H1 (cell line): ENCODE measurements at regions not wholly inside any gene's neighbourhood (a gene's known extent, or its start where the extent isn't known, plus 50 kb on each side); places are given as distances from the start of the nearest gene placed in this dataset.
"Not testable (repeated sequence)": the region's sequence is repeated elsewhere in the genome, so short reads cannot be mapped to it uniquely, and the experiment has no call there.

ENCODE experiments used
- ASH2L ChIP-seq: fragments of 200-600, 300-600 bp; sonication (generic); IDR thresholded peaks from one replicate; pipeline ENCODE4 v1.7.1; 2017; ENCODE audit warnings: low read length
- ATF2 ChIP-seq: IDR thresholded peaks from 2 replicates; pipeline ENCODE4 v1.6.1; 2012; ENCODE audit warnings: low read length, inconsistent platforms
- CTCF ChIP-seq, 3 experiments: IDR thresholded peaks; 1 replicate in 2 of 3; 2 replicates in 1 of 3; pipeline versions ENCODE4 v1.5.1 to v1.6.1; 2011; ENCODE audit warnings: low read length in 3 of 3, mild to moderate bottlenecking in 3 of 3, inconsistent platforms in 2 of 3, low read depth in 1 of 3, moderate library complexity in 1 of 3; ENCODE audit not compliant: insufficient read depth in 1 of 3; ENCODE audit errors: control extremely low read depth in 1 of 3
- HDAC2 ChIP-seq, 2 experiments: fragments of 300-600 bp in 1 of 2; sonication (generic) in 1 of 2; IDR thresholded peaks; 2 replicates each; pipeline ENCODE4 v1.6.1; 2011 to 2012; ENCODE audit warnings: low read depth in 2 of 2, low read length in 2 of 2, mild to moderate bottlenecking in 2 of 2, moderate library complexity in 2 of 2, borderline replicate concordance in 1 of 2, inconsistent platforms in 1 of 2
- POLR2AphosphoS5 ChIP-seq: IDR thresholded peaks from 2 replicates; pipeline ENCODE4 v1.6.1; 2011; ENCODE audit warnings: low read depth, low read length
- TAF1 ChIP-seq: IDR thresholded peaks from 2 replicates; pipeline ENCODE4 v1.6.1; 2011; ENCODE audit warnings: mild to moderate bottlenecking, low read depth, low read length
- TBP ChIP-seq: IDR thresholded peaks from 2 replicates; pipeline ENCODE4 v1.6.1; 2011; ENCODE audit warnings: low read depth, low read length, improper control_type of control experiment
- YY1 ChIP-seq: IDR thresholded peaks from 2 replicates; pipeline ENCODE4 v1.6.1; 2011; ENCODE audit warnings: low read depth, mild to moderate bottlenecking, low read length

- TF ChIP-seq HDAC2 (IDR thresholded peaks at IDR 0.05; ENCODE audit: borderline replicate concordance in 1 of 2, low read depth in 2 of 2, low read length in 2 of 2); POLR2AphosphoS5; CTCF (IDR thresholded peaks at IDR 0.05; ENCODE audit: control extremely low read depth in 1 of 3, insufficient read depth in 1 of 3, low read depth in 1 of 3, low read length in 3 of 3); TBP; ATF2; ASH2L; YY1; TAF1: not testable (repeated sequence)
Measured at GRCh38 chr2:90251576-90251975, 1560.1 kb downstream of the RPIA start.
